Dermis microvascular lymphatic vessel endothelial cell (primary cell): ENCODE measurements at regions not wholly inside any gene's neighbourhood (a gene's known extent, or its start where the extent isn't known, plus 50 kb on each side); places are given as distances from the start of the nearest gene placed in this dataset.

Source experiments
- DNase-seq, 2 donors: peaks; one replicate each; pipeline versions ENCODE4 v3.0.0 to v3.0.0-alpha.2; 2010; ENCODE audit warnings: low read depth in 2 of 2

DNA sequence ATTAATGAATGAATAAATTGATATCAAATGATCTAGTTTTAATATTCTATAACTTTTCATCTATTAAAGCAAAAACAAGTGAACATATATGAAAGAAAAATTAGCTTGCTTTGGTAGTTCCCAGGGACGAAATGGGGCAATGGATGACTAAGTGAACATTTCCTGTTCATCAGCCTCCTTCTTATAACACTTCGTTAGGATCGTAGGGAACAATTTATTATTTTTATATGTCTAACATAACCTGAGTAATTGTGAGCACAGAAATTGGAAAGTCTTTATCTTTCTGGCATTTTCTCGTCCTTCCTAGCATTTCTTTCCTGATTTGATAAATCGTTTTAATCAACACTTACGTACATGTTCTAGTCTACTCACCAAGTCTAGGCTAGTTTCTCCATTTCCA is 59.1 kb upstream of the PPP1R3C start:
- DNase-seq: no peak

DNA sequence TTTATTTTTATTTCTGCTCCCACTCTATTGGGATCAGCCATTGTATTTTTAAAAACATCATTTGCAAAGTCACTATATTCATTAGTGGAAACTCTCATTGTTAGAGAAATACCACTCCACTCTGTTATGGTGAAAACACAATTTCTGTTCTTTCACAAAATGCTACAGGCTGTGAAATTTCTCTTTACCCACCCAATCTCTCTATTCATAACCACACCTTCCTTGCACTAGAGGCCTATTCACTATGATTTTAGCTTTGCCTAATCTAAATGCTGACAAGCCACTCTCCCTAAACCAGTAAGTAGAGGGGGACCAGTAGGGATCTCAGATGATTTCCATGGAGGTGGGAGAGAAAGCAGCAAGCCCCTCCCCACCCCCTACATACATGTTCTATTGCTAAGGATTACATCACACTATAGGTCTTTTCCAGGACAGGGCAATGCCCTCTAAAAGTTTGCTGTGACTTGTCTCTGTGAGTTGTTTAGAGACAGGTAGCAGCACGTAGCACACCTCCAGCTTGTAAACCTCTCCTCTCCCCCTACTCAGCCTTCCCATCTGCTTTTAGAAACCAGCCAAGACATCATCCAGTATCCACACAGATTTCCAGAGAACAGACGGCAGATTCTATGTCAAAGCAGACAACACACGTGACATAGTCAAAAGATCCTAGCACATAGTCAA is 58.3 kb upstream of the PPP1R3C start:
- no peak for DNase-seq

DNA sequence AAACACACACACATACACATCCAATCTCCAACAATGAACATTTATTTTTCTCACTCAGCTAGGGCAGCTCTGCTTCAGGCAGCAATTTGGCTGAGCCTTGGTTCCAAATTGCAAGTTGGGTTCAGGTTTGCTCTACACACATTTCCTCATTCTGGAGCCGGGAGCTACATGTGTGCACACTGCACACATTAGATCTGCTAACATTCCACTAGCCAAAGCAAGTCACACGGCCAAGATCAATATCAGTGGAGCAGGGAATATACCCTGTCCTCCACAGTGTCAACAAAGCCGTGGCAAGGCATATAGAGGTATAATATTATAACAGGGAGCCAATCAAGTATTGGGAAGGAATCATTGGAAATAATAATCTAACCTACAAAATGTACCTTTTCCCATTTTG is 57.5 kb upstream of the PPP1R3C start:
- no peak for DNase-seq

DNA sequence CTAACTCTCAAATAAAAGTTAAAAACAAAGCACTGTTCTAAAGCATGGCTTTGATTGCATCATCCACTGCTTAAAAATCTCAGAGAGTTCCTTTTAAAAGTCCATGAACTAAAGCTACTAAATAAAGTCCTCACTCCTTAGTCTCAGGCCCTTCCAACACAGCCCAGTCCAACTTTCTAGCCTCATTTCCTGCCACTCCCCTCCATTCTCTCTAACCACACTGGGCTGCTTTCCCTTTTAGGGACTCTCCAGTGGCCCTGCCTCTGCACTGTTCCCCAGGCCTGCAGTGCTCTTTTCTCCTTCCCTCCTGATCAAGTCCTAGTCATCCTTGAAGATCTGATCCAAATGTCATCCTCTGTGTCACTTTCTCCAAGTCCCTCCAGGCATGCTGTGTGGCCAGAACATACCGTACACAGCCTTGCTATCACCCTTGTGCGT is 56.9 kb upstream of the PPP1R3C start:
- no peak for DNase-seq

GRCh38 chr10:91684841-91685240 is 52.0 kb upstream of the PPP1R3C start:
- DNase-seq: no peak

GRCh38 chr10:91683975-91684374 is 51.1 kb upstream of the PPP1R3C start:
- DNase-seq: no peak

GRCh38 chr10:91682912-91683311 is 50.0 kb upstream of the PPP1R3C start:
- DNase-seq: no peak
